SU-DHL-6 (cell line): ENCODE measurements at regions not wholly inside any gene's neighbourhood (a gene's known extent, or its start where the extent isn't known, plus 50 kb on each side); places are given as distances from the start of the nearest gene placed in this dataset.

Experiments used
- H2AFZ ChIP-seq: fragments of 200-600 bp; sonication (generic); 2 replicates; pipeline ENCODE4 v1.6.1; 2014; ENCODE audit warnings: low read depth, mild to moderate bottlenecking, moderate library complexity, mixed read lengths, antibody characterized with exemption, low read length; ENCODE audit not compliant: severe bottlenecking
- H3F3A ChIP-seq: fragments of 200-600 bp; shearing (Covaris generic); 2 replicates; pipeline ENCODE4 v1.6.0; 2016; ENCODE audit warnings: antibody characterized with exemption, mild to moderate bottlenecking; ENCODE audit not compliant: insufficient read depth
- H3K27ac ChIP-seq: fragments of 200-600 bp; sonication (generic); 2 replicates; pipeline ENCODE4 v1.5.1; 2016; ENCODE audit warnings: low read depth, mild to moderate bottlenecking, low read length, moderate library complexity, mixed read lengths
- H3K27me3 ChIP-seq: fragments of 200-600 bp; sonication (generic), shearing (Covaris generic); 2 replicates; pipeline ENCODE4 v1.6.0; 2014; ENCODE audit warnings: mild to moderate bottlenecking, low read length
- H3K36me3 ChIP-seq: fragments of 200-600 bp; sonication (generic); 2 replicates; pipeline ENCODE4 v1.6.1; 2014; ENCODE audit warnings: mild to moderate bottlenecking, low read length, mixed read lengths
- H3K4me2 ChIP-seq: fragments of 300-600, 200-600 bp; shearing (Covaris generic), sonication (generic); 2 replicates; pipeline ENCODE4 v1.6.0; 2014; ENCODE audit warnings: low read length, low read depth, mild to moderate bottlenecking; ENCODE audit not compliant: poor library complexity, severe bottlenecking
- H3K4me3 ChIP-seq: fragments of 200-600 bp; sonication (generic); 2 replicates; pipeline ENCODE4 v1.5.1; 2014; ENCODE audit warnings: antibody characterized with exemption, low read length, mild to moderate bottlenecking, mixed read lengths; ENCODE audit not compliant: insufficient read depth, poor library complexity, severe bottlenecking
- H3K79me2 ChIP-seq: fragments of 200-600 bp; sonication (generic); 2 replicates; pipeline ENCODE4 v1.6.1; 2014; ENCODE audit warnings: mild to moderate bottlenecking, low read length, moderate library complexity; ENCODE audit not compliant: insufficient read depth
- H3K9ac ChIP-seq: fragments of 200-600 bp; sonication (generic); 2 replicates; pipeline ENCODE4 v1.7.0; 2014; ENCODE audit warnings: mild to moderate bottlenecking, low read length
- H3K9me2 ChIP-seq: fragments of 200-600 bp; sonication (generic); replicated peaks from 2 replicates; pipeline ENCODE4 v1.6.1; 2014; ENCODE audit warnings: low read length; ENCODE audit not compliant: insufficient read depth
- H3K9me3 ChIP-seq: fragments of 200-600 bp; sonication (generic); 2 replicates; pipeline ENCODE4 v1.6.1; 2014; ENCODE audit warnings: low read length, mixed read lengths; ENCODE audit not compliant: insufficient read depth
- H4K20me1 ChIP-seq: fragments of 200-600 bp; sonication (generic); 2 replicates; pipeline ENCODE4 v1.6.1; 2014; ENCODE audit warnings: low read depth, mild to moderate bottlenecking, antibody characterized with exemption, low read length, moderate library complexity, mixed read lengths
- EZH2phosphoT487 ChIP-seq: fragments of 200-600 bp; sonication (generic), shearing (Covaris generic); conservative IDR thresholded peaks from 2 replicates; pipeline ENCODE4 v1.6.1; 2018; ENCODE audit warnings: mild to moderate bottlenecking, antibody characterized with exemption, low read length, moderate library complexity, mixed read lengths
- TF ChIP-seq, protein P1 (sequence below): fragments of 200-600 bp; sonication (generic); IDR thresholded peaks from one replicate; pipeline ENCODE4 v1.5.1; 2017; ENCODE audit warnings: antibody characterized with exemption, mild to moderate bottlenecking, low read length, moderate library complexity; ENCODE audit not compliant: insufficient read depth, poor library complexity, severe bottlenecking

DNA sequence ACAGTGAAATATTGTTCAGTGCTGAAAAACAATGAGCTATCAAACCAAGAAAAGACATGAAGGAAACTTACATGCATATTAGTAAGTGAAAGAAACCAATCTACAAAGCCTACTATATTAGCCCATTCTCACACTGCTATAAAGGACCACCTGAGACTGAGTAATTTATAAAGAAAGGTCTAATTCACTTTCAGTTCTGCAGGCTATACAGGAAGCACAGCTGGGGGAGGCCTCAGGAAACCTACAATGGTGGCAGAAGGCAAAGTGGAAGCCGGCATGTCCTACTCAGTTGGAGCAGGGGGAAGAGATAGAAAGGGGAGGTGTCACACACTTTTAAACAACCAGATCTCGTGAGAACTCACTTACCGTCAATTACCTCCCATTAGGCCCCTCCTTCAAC, 232.1 kb downstream of the TMX3 start:
- Histone ChIP-seq H3K36me3 (no peaks in the 10 kb centered on the region), H3F3A (no peaks in the 10 kb centered on the region), H3K27ac (no peak overlapping the region), H3K27me3 (no peaks in the 10 kb centered on the region), H3K9me3 (no peaks in the 10 kb centered on the region), H3K4me2 (no peak overlapping the region), H3K4me3 (no peak overlapping the region), H4K20me1 (no peaks in the 10 kb centered on the region), H3K9me2 (no peaks in the 10 kb centered on the region), H3K79me2 (no peaks in the 10 kb centered on the region), H2AFZ (no peak overlapping the region), H3K9ac (no peak overlapping the region)
- TF ChIP-seq EZH2phosphoT487: no peak
- TF ChIP-seq, protein P1, sequence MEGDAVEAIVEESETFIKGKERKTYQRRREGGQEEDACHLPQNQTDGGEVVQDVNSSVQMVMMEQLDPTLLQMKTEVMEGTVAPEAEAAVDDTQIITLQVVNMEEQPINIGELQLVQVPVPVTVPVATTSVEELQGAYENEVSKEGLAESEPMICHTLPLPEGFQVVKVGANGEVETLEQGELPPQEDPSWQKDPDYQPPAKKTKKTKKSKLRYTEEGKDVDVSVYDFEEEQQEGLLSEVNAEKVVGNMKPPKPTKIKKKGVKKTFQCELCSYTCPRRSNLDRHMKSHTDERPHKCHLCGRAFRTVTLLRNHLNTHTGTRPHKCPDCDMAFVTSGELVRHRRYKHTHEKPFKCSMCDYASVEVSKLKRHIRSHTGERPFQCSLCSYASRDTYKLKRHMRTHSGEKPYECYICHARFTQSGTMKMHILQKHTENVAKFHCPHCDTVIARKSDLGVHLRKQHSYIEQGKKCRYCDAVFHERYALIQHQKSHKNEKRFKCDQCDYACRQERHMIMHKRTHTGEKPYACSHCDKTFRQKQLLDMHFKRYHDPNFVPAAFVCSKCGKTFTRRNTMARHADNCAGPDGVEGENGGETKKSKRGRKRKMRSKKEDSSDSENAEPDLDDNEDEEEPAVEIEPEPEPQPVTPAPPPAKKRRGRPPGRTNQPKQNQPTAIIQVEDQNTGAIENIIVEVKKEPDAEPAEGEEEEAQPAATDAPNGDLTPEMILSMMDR: no peak

DNA sequence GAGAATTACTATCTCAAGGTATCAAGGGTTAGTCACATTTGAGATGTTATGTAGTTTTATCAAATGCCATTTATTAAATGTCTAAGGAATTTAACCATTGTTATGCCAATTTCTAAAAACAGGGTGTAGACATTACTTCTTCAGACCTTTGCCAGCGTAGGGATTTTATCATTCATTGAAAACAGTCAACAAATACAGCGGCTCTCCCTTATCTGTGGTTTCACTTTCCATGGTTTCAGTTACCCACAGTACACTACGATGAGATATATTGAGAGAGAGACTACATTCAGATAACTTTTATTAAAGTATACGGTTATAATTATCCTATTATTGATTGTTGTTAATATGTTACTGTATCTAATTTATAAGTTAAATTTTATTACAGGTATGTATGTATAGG, 234.7 kb downstream of the TMX3 start:
- H3K36me3 ChIP-seq: no peaks in the 10 kb centered on the region
- H3F3A ChIP-seq: no peaks in the 10 kb centered on the region
- no peaks in the 10 kb centered on the region for H3K27me3 ChIP-seq
- no peaks in the 10 kb centered on the region for H3K9me3 ChIP-seq
- H3K4me2 ChIP-seq: no peak overlapping the region
- H3K9me2 ChIP-seq: no peaks in the 10 kb centered on the region
- H2AFZ ChIP-seq: no peak overlapping the region
- no peaks in the 10 kb centered on the region for H4K20me1 ChIP-seq
- H3K9ac ChIP-seq: no peak overlapping the region
- no peaks in the 10 kb centered on the region for H3K79me2 ChIP-seq
- H3K4me3 ChIP-seq: no peak overlapping the region
- TF ChIP-seq EZH2phosphoT487: no peak
- TF ChIP-seq, protein P1: no peak
- H3K27ac ChIP-seq: no peak overlapping the region

DNA sequence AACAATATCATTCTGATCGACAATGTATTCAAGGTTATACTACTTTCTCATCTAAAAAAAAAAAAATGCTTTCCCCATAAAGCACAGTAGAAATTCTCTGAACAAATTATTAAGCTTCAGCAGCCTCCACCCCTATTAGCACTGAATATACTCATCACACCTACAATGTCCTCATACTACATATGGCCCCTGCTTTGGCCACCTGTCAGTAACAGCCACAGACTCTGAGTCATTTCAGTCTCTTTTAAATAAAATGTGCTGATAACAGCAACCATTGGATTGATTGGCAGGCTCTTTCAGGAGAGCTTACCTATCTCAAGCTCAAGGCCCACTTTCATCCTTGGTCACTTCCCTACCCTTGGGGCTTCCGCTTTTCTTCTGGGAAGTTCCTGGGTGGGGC, 236.7 kb downstream of the TMX3 start:
- TF ChIP-seq, protein P1: no peak
- no peak for TF ChIP-seq EZH2phosphoT487
- Histone ChIP-seq H2AFZ (no peak overlapping the region), H3K9me3 (no peaks in the 10 kb centered on the region), H4K20me1 (no peaks in the 10 kb centered on the region), H3K4me3 (no peak overlapping the region), H3K79me2 (no peaks in the 10 kb centered on the region), H3K9ac (no peak overlapping the region), H3K9me2 (no peaks in the 10 kb centered on the region), H3K4me2 (no peak overlapping the region), H3K27me3 (no peaks in the 10 kb centered on the region), H3K27ac (no peak overlapping the region), H3F3A (no peaks in the 10 kb centered on the region), H3K36me3 (no peaks in the 10 kb centered on the region)
